H1 (cell line): ENCODE measurements at regions not wholly inside any gene's neighbourhood (a gene's known extent, or its start where the extent isn't known, plus 50 kb on each side); places are given as distances from the start of the nearest gene placed in this dataset.

ENCODE experiments used
- CBX8 ChIP-seq: fragments of 300-800, 300-1000 bp; sonication (generic); IDR thresholded peaks from 2 replicates; pipeline ENCODE4 v1.7.1; 2016; ENCODE audit warnings: low read depth, low read length, borderline replicate concordance
- CTBP2 ChIP-seq: IDR thresholded peaks from 2 replicates; pipeline ENCODE4 v1.7.0; 2011; ENCODE audit warnings: borderline replicate concordance, mild to moderate bottlenecking, moderate library complexity, mixed read lengths, low read length; ENCODE audit not compliant: insufficient read depth, insufficient read length
- NRF1 ChIP-seq: IDR thresholded peaks from 2 replicates; pipeline ENCODE4 v1.6.1; 2011; ENCODE audit warnings: mild to moderate bottlenecking, low read depth, low read length, improper control_type of control experiment
- POU5F1 ChIP-seq: IDR thresholded peaks from 2 replicates; pipeline ENCODE4 v1.6.1; 2011; ENCODE audit warnings: low read depth, mild to moderate bottlenecking, low read length, moderate library complexity

DNA sequence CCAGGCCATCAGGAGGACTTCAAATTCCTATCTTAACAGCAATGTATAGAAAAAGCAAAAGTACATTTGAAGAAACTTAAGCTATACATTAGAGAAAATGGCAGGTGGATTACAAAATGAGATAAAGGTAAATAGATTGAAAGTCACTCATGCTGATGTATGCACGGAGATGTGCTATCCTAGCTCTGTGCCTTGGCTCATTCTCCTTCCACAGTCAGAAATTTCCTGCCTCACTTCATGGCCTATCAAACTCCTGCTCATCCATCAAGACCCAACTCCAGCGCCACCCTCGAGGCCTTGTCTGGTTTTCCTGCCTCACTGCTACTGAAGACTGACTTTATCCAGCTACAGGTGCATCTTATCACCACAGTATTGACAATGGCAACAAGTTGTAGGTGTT is 72.9 kb downstream of the NSMCE3 start (continued):
- TF ChIP-seq CTBP2 (no peak), NRF1 (no peak), CBX8 (no peak), POU5F1 (no peak)
